Pancreas (tissue), 10 donors: ENCODE measurements at regions not wholly inside any gene's neighbourhood (a gene's known extent, or its start where the extent isn't known, plus 50 kb on each side); places are given as distances from the start of the nearest gene placed in this dataset.

Experiments
- ATAC-seq, 4 donors: fragments of 200-7000 bp; cut with Tn5 transposase; one replicate each; pipeline versions ENCODE4 v1.8.0 to v1.9.1; 2020; ENCODE audit warnings: mild to moderate bottlenecking in 4 of 4, moderate library complexity in 4 of 4
- DNase-seq, 6 donors: peaks; one replicate each; pipeline ENCODE4 v3.0.0-alpha.2; 2020
- FAIRE-seq: peaks from 2 replicates; lab custom pipeline; 2012; peaks lifted over from hg19 to GRCh38; lab: Jason Lieb, UNC
- H3K27ac ChIP-seq, 4 donors: fragments of 200-600 bp; sonication (generic); 1 replicate in 3 of 4; 2 replicates in 1 of 4; pipeline versions ENCODE4 v1.5.0 to v1.8.0; 2020
- H3K27me3 ChIP-seq, 4 donors: fragments of 200-600 bp; one replicate each; pipeline ENCODE4 v1.8.0; 2021
- H3K36me3 ChIP-seq, 3 donors: fragments of 200-600 bp; sonication (generic) in 1 of 3; one replicate each; pipeline versions ENCODE4 v1.5.0 to v1.8.0; 2020 to 2021
- H3K4me1 ChIP-seq, 3 donors: fragments of 200-600 bp; one replicate each; pipeline ENCODE4 v1.8.0; 2021
- H3K4me3 ChIP-seq, 4 donors: fragments of 200-600 bp; sonication (generic) in 2 of 4; one replicate each; pipeline versions ENCODE4 v1.5.0 to v1.8.0; 2020 to 2021
- H3K9me3 ChIP-seq, 4 donors: fragments of 200-600 bp; one replicate each; pipeline ENCODE4 v1.8.0; 2021
- CTCF ChIP-seq, 4 donors: fragments of 200-600 bp; sonication (generic) in 3 of 4; IDR thresholded peaks; one replicate each; pipeline versions ENCODE4 v1.5.0 to v1.8.0; 2021; ENCODE audit warnings: antibody characterized with exemption in 4 of 4
- WGBS, 2 donors: extraction: QIAGEN DNeasy Blood & Tissue Kit; methylation state at CpG; one replicate each; pipeline ENCODE4 v1.1.7; 2013; 5-methylcytosine and 5-hydroxymethylcytosine counted together
- intact Hi-C, 3 donors: fragments of 100-400 bp; cut with DNase I; formaldehyde crosslinking; loops; one replicate each; pipeline versions ENCODE4 v1.11.1 to v1.14.2; 2022
- donor health status: healthy with polysubstance abuse.
- donor health status: DM: no; HTN: no; CAD: no; lungs with moderate emphysema.
- donor health status: DM: no; HTN: no; CAD: no.
- donor health status: control.
- donor health status: control.
- donor health status: Bipolar disorder and iron deficiency.
- donor health status: DM: yes; HTN: yes; CAD: no.
- donor health status: DM: no; HTN: no; CAD: no.
- donor health status: DM: no; HTN: no; CAD: no.
- donor health status: DM: yes; HTN: yes; CAD: no.

GRCh38 chr2:67502346-67503065, 105.4 kb downstream of the ETAA1 start:
- Histone ChIP-seq H3K9me3 (no peaks in the 10 kb centered on the region), H3K27ac (no peak overlapping the region), H3K36me3 (no peaks in the 10 kb centered on the region), H3K4me3 (no peak overlapping the region), H3K4me1 (peaks cover 0 to 3% (median 0%) of the 10 kb centered on the region in 3 donors), H3K27me3 (no peaks in the 10 kb centered on the region)
- intact Hi-C loops, result no loop called here
- WGBS, 2 donors, result 76 to 82% methylated on average over 6 of the region's 6 CpGs
- DNase-seq, result no peak
- no peak for FAIRE-seq
- no peak for TF ChIP-seq CTCF (IDR thresholded peaks at IDR 0.05)
- ATAC-seq, result no peak

GRCh38 chr2:67503066-67503795, 106.1 kb downstream of the ETAA1 start:
- no peak for TF ChIP-seq CTCF (IDR thresholded peaks at IDR 0.05)
- Histone ChIP-seq H3K4me3 (no peak overlapping the region), H3K36me3 (no peaks in the 10 kb centered on the region), H3K27me3 (no peaks in the 10 kb centered on the region), H3K4me1 (peaks cover 0 to 3% (median 0%) of the 10 kb centered on the region in 3 donors), H3K9me3 (no peaks in the 10 kb centered on the region), H3K27ac (no peak overlapping the region)
- ATAC-seq (peak in 2 of 4 donors; percentile 12 to 27), FAIRE-seq (no peak), DNase-seq (no peak)
- 83 to 92% methylated on average over 4 of the region's 4 CpGs for WGBS, 2 donors
- intact Hi-C loops, result no loop called here

- DNase-seq (no peak), FAIRE-seq (no peak), ATAC-seq (no peak)
- H3K4me3 ChIP-seq, result no peak overlapping the region
- H3K4me1 ChIP-seq, result no peaks in the 10 kb centered on the region
- intact Hi-C loops, result no loop called here
- no peaks in the 10 kb centered on the region for H3K9me3 ChIP-seq
- no peak overlapping the region for H3K27ac ChIP-seq
- no peak for TF ChIP-seq CTCF (IDR thresholded peaks at IDR 0.05)
- H3K27me3 ChIP-seq, result no peaks in the 10 kb centered on the region
- WGBS, 2 donors, result 52 to 59% methylated on average over 3 of the region's 3 CpGs
- no peaks in the 10 kb centered on the region for H3K36me3 ChIP-seq
Measured at GRCh38 chr2:67510745-67511144, 113.6 kb downstream of the ETAA1 start.

- intact Hi-C loops, result no loop called here
- Histone ChIP-seq H3K9me3 (no peaks in the 10 kb centered on the region), H3K4me3 (no peak overlapping the region), H3K4me1 (no peaks in the 10 kb centered on the region), H3K36me3 (no peaks in the 10 kb centered on the region), H3K27ac (no peak overlapping the region), H3K27me3 (no peaks in the 10 kb centered on the region)
- no peak for TF ChIP-seq CTCF (IDR thresholded peaks at IDR 0.05)
- DNase-seq (no peak), FAIRE-seq (no peak), ATAC-seq (no peak)
Measured at GRCh38 chr2:67514515-67514914, 117.4 kb downstream of the ETAA1 start.

GRCh38 chr2:67515056-67515455, 117.9 kb downstream of the ETAA1 start:
- no peak overlapping the region for H3K4me3 ChIP-seq
- H3K9me3 ChIP-seq, result no peaks in the 10 kb centered on the region
- H3K27me3 ChIP-seq, result no peaks in the 10 kb centered on the region
- no peak for TF ChIP-seq CTCF (IDR thresholded peaks at IDR 0.05)
- H3K27ac ChIP-seq, result no peak overlapping the region
- no peak for DNase-seq
- FAIRE-seq, result no peak
- 83 to 84% methylated on average over 7 of the region's 7 CpGs for WGBS, 2 donors
- intact Hi-C loops, result no loop called here
- no peaks in the 10 kb centered on the region for H3K4me1 ChIP-seq
- H3K36me3 ChIP-seq, result no peaks in the 10 kb centered on the region
- ATAC-seq, result no peak
